SH-SY5Y (cell line): ENCODE measurements at regions not wholly inside any gene's neighbourhood (a gene's known extent, or its start where the extent isn't known, plus 50 kb on each side); places are given as distances from the start of the nearest gene placed in this dataset.

ENCODE experiments used
- GATA2 ChIP-seq: IDR thresholded peaks from 2 replicates; pipeline ENCODE4 v1.6.1; 2011; ENCODE audit warnings: mild to moderate bottlenecking, low read depth, low read length
- GATA3 ChIP-seq: IDR thresholded peaks from 2 replicates; pipeline ENCODE4 v1.6.1; 2011; ENCODE audit warnings: low read depth, mild to moderate bottlenecking, low read length, moderate library complexity

DNA sequence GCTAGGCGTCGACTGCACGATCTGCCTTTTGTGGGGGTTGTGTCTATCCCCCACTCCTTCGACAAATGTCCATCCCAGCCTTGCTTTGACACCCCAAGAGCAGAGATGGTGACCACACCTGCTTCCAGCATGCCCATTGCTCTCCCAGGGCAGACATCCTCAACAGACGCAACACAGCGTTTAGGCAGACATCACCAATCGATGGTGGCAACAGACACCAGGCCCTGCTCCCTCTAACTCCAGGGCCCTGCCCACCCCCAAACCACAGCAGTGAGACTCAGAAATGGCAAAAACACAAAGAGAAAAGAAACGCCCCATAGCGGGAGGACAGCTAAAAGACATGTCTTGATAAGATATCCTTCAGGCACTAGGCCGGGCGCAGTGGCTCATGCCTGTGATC lies 150.9 kb downstream of the CRYBB2 start:
- TF ChIP-seq GATA2 (no peak), GATA3 (no peak)
